ENCODE measurements at regions not wholly inside any gene's neighbourhood (a gene's known extent, or its start where the extent isn't known, plus 50 kb on each side); places are given as distances from the start of the nearest gene placed in this dataset.

DNA sequence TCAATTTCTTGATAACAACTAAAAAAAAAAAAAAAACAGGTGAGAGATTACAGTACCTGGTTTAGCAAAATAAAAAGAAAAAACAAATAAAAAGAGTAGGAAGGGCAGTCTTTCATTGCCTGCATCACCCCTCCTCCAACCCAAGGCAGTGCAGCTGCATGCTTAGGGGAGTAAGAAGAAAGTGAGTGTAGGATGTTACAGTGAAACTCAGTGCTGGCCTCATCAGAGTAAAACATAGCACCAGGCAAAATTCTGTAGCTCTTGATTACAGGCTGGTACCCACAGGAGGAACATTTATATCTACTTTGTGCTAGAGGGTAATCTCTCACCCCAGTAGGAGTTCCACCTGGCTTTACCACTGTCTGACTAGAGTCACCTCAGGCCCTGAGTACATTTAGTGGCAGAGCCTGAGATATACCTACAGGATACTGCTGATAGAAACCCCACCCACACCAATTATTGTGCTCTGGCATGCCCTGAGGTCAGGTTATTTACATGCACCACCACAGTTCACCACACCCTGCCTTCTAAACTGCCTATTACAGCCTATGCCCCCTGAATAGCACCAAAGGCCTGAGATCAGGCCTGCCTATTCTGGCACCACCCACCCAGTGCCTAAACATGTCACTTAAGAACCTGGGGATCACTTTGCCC lies 241.6 kb downstream of the PAPSS1 start:
- TF ChIP-seq, protein P1, sequence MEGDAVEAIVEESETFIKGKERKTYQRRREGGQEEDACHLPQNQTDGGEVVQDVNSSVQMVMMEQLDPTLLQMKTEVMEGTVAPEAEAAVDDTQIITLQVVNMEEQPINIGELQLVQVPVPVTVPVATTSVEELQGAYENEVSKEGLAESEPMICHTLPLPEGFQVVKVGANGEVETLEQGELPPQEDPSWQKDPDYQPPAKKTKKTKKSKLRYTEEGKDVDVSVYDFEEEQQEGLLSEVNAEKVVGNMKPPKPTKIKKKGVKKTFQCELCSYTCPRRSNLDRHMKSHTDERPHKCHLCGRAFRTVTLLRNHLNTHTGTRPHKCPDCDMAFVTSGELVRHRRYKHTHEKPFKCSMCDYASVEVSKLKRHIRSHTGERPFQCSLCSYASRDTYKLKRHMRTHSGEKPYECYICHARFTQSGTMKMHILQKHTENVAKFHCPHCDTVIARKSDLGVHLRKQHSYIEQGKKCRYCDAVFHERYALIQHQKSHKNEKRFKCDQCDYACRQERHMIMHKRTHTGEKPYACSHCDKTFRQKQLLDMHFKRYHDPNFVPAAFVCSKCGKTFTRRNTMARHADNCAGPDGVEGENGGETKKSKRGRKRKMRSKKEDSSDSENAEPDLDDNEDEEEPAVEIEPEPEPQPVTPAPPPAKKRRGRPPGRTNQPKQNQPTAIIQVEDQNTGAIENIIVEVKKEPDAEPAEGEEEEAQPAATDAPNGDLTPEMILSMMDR (IDR thresholded peaks at IDR 0.05; ENCODE audit: poor library complexity) = no peak
- TF ChIP-seq EZH2 (IDR thresholded peaks at IDR 0.05; ENCODE audit: borderline replicate concordance) = no peak
- no peak for TF ChIP-seq EZH2phosphoT487 (IDR thresholded peaks at IDR 0.05; ENCODE audit: low read depth, severe bottlenecking, unreplicated experiment)

All from hepatocyte (in vitro differentiated cells).